Activated naive CD8-positive, alpha-beta T cell treated with anti-CD3 and anti-CD28 coated beads, Interleukin-2, amount 50 U/mL, for 24 hours (primary cell): ENCODE measurements at regions not wholly inside any gene's neighbourhood (a gene's known extent, or its start where the extent isn't known, plus 50 kb on each side); places are given as distances from the start of the nearest gene placed in this dataset.
"Not testable (repeated sequence)": the region's sequence is repeated elsewhere in the genome, so short reads cannot be mapped to it uniquely, and the experiment has no call there.

Source experiments
- ATAC-seq: fragments of 150-1000 bp; cut with Tn5 transposase; one replicate; pipeline ENCODE4 v1.10.0; 2021
- DNase-seq: peaks from one replicate; pipeline ENCODE4 v3.0.0; 2021
- H3K27ac Mint-ChIP-seq: one replicate; pipeline ENCODE4 v1.8.0; 2021; ENCODE audit warnings: mild to moderate bottlenecking, mixed read lengths
- H3K27me3 Mint-ChIP-seq: one replicate; pipeline ENCODE4 v1.8.0; 2021; ENCODE audit warnings: mixed read lengths
- H3K36me3 Mint-ChIP-seq: one replicate; pipeline ENCODE4 v1.8.0; 2021; ENCODE audit warnings: low read depth, mixed read lengths
- H3K4me1 Mint-ChIP-seq: one replicate; pipeline ENCODE4 v1.8.0; 2021; ENCODE audit warnings: mixed read lengths
- H3K4me3 Mint-ChIP-seq: one replicate; pipeline ENCODE4 v1.8.0; 2021; ENCODE audit warnings: mild to moderate bottlenecking, moderate library complexity, mixed read lengths
- H3K9me3 Mint-ChIP-seq: one replicate; pipeline ENCODE4 v1.8.0; 2021; ENCODE audit warnings: mixed read lengths

GRCh38 chr15:62657501-62657900 lies 385.0 kb upstream of the TPM1 start:
- H3K9me3 Mint-ChIP-seq, H3K4me1 Mint-ChIP-seq, H3K36me3 Mint-ChIP-seq, H3K4me3 Mint-ChIP-seq, ATAC-seq, H3K27ac Mint-ChIP-seq, H3K27me3 Mint-ChIP-seq, DNase-seq: not testable (repeated sequence)

DNA sequence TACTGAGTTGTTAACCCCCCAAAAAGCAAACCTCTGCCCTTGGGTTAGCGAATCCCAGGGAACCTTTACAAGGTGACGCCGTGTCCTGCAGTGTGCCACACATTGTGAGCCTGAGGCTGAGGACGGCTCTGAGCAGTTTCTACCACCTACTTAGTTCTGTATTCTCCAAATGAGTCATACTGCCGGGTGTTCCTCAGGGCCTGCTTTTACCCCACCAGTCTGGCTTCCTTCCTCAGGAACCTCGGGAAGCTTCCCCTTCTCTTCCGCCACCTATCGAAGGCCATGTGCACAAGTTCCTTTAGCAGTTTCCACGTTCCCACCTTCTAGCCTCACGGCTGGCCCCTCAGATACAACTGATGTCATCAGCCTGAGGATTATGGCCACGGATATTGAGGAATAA lies 384.0 kb upstream of the TPM1 start:
- Mint-ChIP-seq H3K4me3 (no peak overlapping the region), H3K27me3 (peaks cover 2% of the 10 kb centered on the region), H3K36me3 (no peaks in the 10 kb centered on the region), H3K27ac (no peak overlapping the region), H3K9me3 (peaks cover 7% of the 10 kb centered on the region), H3K4me1 (peaks cover 1% of the 10 kb centered on the region)
- ATAC-seq (peak; percentile 54), DNase-seq (no peak)

GRCh38 chr15:62663547-62663946 lies 379.0 kb upstream of the TPM1 start:
- H3K27me3 Mint-ChIP-seq = no peaks in the 10 kb centered on the region
- no peak overlapping the region for H3K27ac Mint-ChIP-seq
- ATAC-seq = no peak
- no peak overlapping the region for H3K4me3 Mint-ChIP-seq
- DNase-seq = no peak
- no peaks in the 10 kb centered on the region for H3K36me3 Mint-ChIP-seq
- H3K9me3 Mint-ChIP-seq = no peaks in the 10 kb centered on the region
- H3K4me1 Mint-ChIP-seq = no peaks in the 10 kb centered on the region

- no peaks in the 10 kb centered on the region for H3K36me3 Mint-ChIP-seq
- H3K9me3 Mint-ChIP-seq = no peaks in the 10 kb centered on the region
- no peaks in the 10 kb centered on the region for H3K4me1 Mint-ChIP-seq
- no peak for DNase-seq
- no peak overlapping the region for H3K4me3 Mint-ChIP-seq
- no peak for ATAC-seq
- no peaks in the 10 kb centered on the region for H3K27me3 Mint-ChIP-seq
- H3K27ac Mint-ChIP-seq = no peak overlapping the region
Observed at GRCh38 chr15:62665449-62665848, 377.1 kb upstream of the TPM1 start.

DNA sequence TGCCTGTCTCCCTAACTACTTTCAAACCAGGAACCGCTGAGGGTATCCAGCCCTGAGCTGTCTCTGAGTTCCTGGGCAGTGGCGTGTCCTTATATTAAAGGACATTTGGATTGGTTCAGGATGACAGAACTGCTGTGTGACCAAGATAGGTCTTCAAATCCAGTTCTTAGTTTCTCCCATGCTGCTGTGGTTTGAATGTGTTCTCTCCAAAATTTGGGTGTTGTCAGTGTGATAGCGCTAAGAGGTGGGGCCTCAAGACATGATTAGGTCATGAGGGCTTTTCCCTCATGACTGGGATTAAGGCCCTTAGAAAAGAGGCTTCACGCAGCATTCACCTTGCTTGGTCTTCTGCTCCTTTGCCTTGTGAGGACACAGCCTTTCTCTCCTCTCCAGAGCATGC lies 376.5 kb upstream of the TPM1 start:
- Mint-ChIP-seq H3K4me3 (no peak overlapping the region), H3K4me1 (no peaks in the 10 kb centered on the region), H3K27me3 (no peaks in the 10 kb centered on the region), H3K27ac (no peak overlapping the region), H3K9me3 (no peaks in the 10 kb centered on the region), H3K36me3 (no peaks in the 10 kb centered on the region)
- DNase-seq (no peak), ATAC-seq (no peak)

DNA sequence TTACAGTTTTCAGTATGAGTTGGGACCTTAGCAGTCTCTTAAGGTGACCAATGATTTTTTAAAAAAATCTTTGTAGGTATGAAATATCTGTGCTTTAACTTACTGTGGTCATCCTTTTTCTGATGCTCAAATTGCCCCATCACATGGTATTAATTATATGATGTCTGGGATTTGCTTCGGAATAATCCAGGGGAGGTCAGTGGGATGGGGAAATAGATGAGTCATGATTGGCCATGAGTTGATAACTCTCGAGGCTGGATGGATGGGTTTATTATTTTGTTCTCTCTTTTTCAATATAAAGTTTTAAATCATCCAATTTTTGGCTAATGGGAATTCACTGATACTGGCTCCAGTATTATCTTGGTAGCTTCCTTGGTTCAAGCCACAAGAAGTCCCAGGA lies 370.3 kb upstream of the TPM1 start:
- H3K27me3 Mint-ChIP-seq = no peaks in the 10 kb centered on the region
- DNase-seq (no peak), ATAC-seq (no peak)
- no peak overlapping the region for H3K4me3 Mint-ChIP-seq
- no peaks in the 10 kb centered on the region for H3K36me3 Mint-ChIP-seq
- H3K4me1 Mint-ChIP-seq = no peaks in the 10 kb centered on the region
- H3K9me3 Mint-ChIP-seq = no peaks in the 10 kb centered on the region
- H3K27ac Mint-ChIP-seq = no peak overlapping the region

GRCh38 chr15:62676891-62677290 lies 365.7 kb upstream of the TPM1 start:
- Mint-ChIP-seq H3K9me3 (peaks cover 4% of the 10 kb centered on the region), H3K36me3 (no peaks in the 10 kb centered on the region), H3K4me3 (no peak overlapping the region), H3K27ac (no peak overlapping the region), H3K27me3 (peaks cover 6% of the 10 kb centered on the region), H3K4me1 (no peaks in the 10 kb centered on the region)
- DNase-seq (no peak), ATAC-seq (no peak)

GRCh38 chr15:62681939-62682896 lies 360.3 kb upstream of the TPM1 start:
- Mint-ChIP-seq H3K9me3 (peaks cover 4% of the 10 kb centered on the region), H3K4me1 (no peaks in the 10 kb centered on the region), H3K36me3 (no peaks in the 10 kb centered on the region), H3K4me3 (no peak overlapping the region), H3K27ac (no peak overlapping the region), H3K27me3 (peaks cover 6% of the 10 kb centered on the region)
- DNase-seq (no peak), ATAC-seq (no peak)

GRCh38 chr15:62683192-62683591 lies 359.4 kb upstream of the TPM1 start:
- H3K4me3 Mint-ChIP-seq, ATAC-seq, H3K9me3 Mint-ChIP-seq, H3K27ac Mint-ChIP-seq, H3K36me3 Mint-ChIP-seq, H3K27me3 Mint-ChIP-seq, DNase-seq, H3K4me1 Mint-ChIP-seq: not testable (repeated sequence)

DNA sequence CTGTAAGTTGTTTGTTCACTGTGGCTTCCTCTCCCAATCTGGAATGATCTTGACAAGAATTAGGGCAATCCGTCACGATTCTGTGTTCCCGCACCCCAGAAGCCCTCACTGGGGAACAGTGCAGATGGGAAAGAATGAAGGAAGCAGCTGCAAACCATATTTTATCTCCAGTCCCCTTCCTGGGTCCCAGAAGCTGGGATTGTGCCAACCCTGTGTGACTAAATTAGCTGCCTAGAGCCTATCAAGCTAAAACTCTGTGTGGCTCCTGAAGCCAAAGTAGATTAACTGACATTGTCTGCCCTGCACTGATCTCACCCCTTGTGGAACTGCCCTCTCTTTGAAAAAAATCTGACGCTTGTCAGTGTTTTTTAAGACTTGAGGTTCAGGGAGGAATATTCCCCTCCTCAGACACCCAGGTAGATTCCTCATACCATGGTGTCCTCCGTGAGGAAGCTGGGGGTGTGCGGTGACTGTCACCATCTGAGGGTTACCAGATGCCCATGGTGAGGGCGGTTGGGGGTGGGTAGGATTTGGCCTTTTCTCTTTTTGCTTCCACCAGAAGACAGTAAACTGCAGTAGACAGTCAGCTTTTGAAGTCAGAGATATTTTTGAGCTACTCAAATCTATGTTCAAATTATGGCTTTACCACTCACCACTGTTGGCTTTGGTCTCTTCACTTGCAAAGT lies 358.3 kb upstream of the TPM1 start:
- no peak overlapping the region for H3K4me3 Mint-ChIP-seq
- no peaks in the 10 kb centered on the region for H3K36me3 Mint-ChIP-seq
- H3K9me3 Mint-ChIP-seq = peaks cover 4% of the 10 kb centered on the region
- H3K27me3 Mint-ChIP-seq = peaks cover 6% of the 10 kb centered on the region
- H3K4me1 Mint-ChIP-seq = no peaks in the 10 kb centered on the region
- ATAC-seq = no peak
- no peak overlapping the region for H3K27ac Mint-ChIP-seq
- DNase-seq = no peak

DNA sequence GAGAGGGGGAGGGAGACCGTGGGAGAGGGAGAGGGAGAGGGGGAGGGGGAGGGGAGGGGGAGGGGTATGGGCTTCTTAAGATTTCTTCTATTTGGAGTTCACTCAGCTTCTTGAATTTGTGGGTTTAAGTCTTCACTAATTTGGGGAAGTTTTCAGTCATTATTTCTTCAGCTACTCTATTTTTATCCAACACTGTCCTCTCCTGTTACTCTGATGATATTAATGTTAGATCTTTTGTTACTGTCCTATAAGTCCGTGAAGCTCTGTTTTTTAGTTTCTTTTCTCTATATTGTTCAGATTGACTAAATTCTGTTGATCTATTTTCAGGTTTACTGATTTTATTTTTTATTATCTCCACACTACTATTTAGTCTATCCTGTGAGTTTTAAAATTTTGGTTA lies 351.5 kb upstream of the TPM1 start:
- Mint-ChIP-seq H3K36me3 (no peaks in the 10 kb centered on the region), H3K4me3 (no peak overlapping the region), H3K4me1 (no peaks in the 10 kb centered on the region), H3K27ac (no peak overlapping the region), H3K27me3 (no peaks in the 10 kb centered on the region), H3K9me3 (no peaks in the 10 kb centered on the region)
- no peak for DNase-seq
- ATAC-seq = no peak

GRCh38 chr15:62697636-62698035 lies 344.9 kb upstream of the TPM1 start:
- ATAC-seq = no peak
- H3K9me3 Mint-ChIP-seq = no peaks in the 10 kb centered on the region
- H3K4me1 Mint-ChIP-seq = no peaks in the 10 kb centered on the region

GRCh38 chr15:62698646-62699045 lies 343.9 kb upstream of the TPM1 start:
- no peak for ATAC-seq
- no peaks in the 10 kb centered on the region for H3K9me3 Mint-ChIP-seq

More at GRCh38 chr15:62697636-62698035, 344.9 kb upstream of the TPM1 start:
- no peaks in the 10 kb centered on the region for H3K27me3 Mint-ChIP-seq
- H3K36me3 Mint-ChIP-seq = no peaks in the 10 kb centered on the region
- no peak overlapping the region for H3K27ac Mint-ChIP-seq
- no peak overlapping the region for H3K4me3 Mint-ChIP-seq
- DNase-seq = no peak

GRCh38 chr15:62706317-62706716 lies 336.2 kb upstream of the TPM1 start:
- H3K27me3 Mint-ChIP-seq = no peaks in the 10 kb centered on the region
- no peaks in the 10 kb centered on the region for H3K9me3 Mint-ChIP-seq
- peaks cover 5% of the 10 kb centered on the region for H3K4me1 Mint-ChIP-seq
- H3K27ac Mint-ChIP-seq = no peak overlapping the region
- no peak overlapping the region for H3K4me3 Mint-ChIP-seq
- ATAC-seq (no peak), DNase-seq (no peak)
- peaks cover 2% of the 10 kb centered on the region for H3K36me3 Mint-ChIP-seq

More at GRCh38 chr15:62698646-62699045, 343.9 kb upstream of the TPM1 start:
- H3K27me3 Mint-ChIP-seq = no peaks in the 10 kb centered on the region
- DNase-seq = no peak
- no peaks in the 10 kb centered on the region for H3K4me1 Mint-ChIP-seq
- no peak overlapping the region for H3K27ac Mint-ChIP-seq
- no peaks in the 10 kb centered on the region for H3K36me3 Mint-ChIP-seq
- H3K4me3 Mint-ChIP-seq = no peak overlapping the region

DNA sequence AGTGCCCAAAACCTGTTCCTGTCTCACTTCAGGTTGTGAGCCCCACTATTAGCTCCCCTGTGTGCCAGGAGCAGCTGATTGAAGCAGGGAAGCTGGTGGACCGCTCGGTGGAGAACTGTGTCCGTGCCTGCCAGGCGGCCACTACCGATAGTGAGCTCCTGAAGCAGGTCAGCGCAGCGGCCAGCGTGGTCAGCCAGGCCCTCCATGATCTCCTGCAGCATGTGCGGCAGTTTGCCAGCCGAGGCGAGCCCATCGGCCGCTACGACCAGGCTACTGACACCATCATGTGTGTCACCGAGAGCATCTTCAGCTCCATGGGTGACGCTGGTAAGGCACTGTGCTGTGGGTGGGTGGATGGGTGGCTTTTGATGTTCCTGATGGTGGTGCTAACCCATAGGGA lies 334.1 kb upstream of the TPM1 start:
- Mint-ChIP-seq H3K4me1 (peaks cover 24% of the 10 kb centered on the region), H3K4me3 (no peak overlapping the region), H3K36me3 (peaks cover 2% of the 10 kb centered on the region), H3K9me3 (no peaks in the 10 kb centered on the region), H3K27me3 (no peaks in the 10 kb centered on the region), H3K27ac (no peak overlapping the region)
- DNase-seq (no peak), ATAC-seq (no peak)
